OCI-LY3 (cell line): ENCODE measurements at regions not wholly inside any gene's neighbourhood (a gene's known extent, or its start where the extent isn't known, plus 50 kb on each side); places are given as distances from the start of the nearest gene placed in this dataset.

Source experiments
- H2AFZ ChIP-seq: fragments of 200-600, 300-600 bp; shearing (Covaris generic); 2 replicates; pipeline ENCODE4 v1.6.0; 2014; ENCODE audit warnings: antibody characterized with exemption, low read depth, low read length
- H3K27ac ChIP-seq: fragments of 200-600, 300-600 bp; sonication (generic); 2 replicates; pipeline ENCODE4 v1.5.1; 2014; ENCODE audit warnings: mild to moderate bottlenecking, low read length, moderate library complexity, mixed read lengths
- H3K27me3 ChIP-seq: fragments of 200-600, 300-600 bp; sonication (generic); 2 replicates; pipeline ENCODE4 v1.6.1; 2014; ENCODE audit warnings: low read depth, low read length, mixed read lengths
- H3K36me3 ChIP-seq: fragments of 200-600, 300-600 bp; sonication (generic); replicated peaks from 2 replicates; pipeline ENCODE3; 2014; ENCODE audit warnings: low read depth, low read length, mixed read lengths
- H3K4me1 ChIP-seq: fragments of 300-600, 200-600 bp; sonication (generic); 2 replicates; pipeline ENCODE4 v1.6.1; 2014; ENCODE audit warnings: low read length, mixed read lengths
- H3K4me2 ChIP-seq: fragments of 200-600, 300-600 bp; sonication (generic); 2 replicates; pipeline ENCODE4 v1.6.1; 2014; ENCODE audit warnings: low read length, mixed read lengths
- H3K4me3 ChIP-seq: fragments of 300-600, 200-600 bp; sonication (generic); 2 replicates; pipeline ENCODE4 v1.5.1; 2014; ENCODE audit warnings: antibody characterized with exemption, mild to moderate bottlenecking, low read length, moderate library complexity
- H3K79me2 ChIP-seq: fragments of 300-600, 200-600 bp; shearing (Covaris generic); 2 replicates; pipeline ENCODE4 v1.6.1; 2014; ENCODE audit warnings: mild to moderate bottlenecking, low read length, mixed read lengths
- H3K9ac ChIP-seq: fragments of 300-600, 200-600 bp; shearing (Covaris generic); 2 replicates; pipeline ENCODE4 v1.6.0; 2014; ENCODE audit warnings: mild to moderate bottlenecking, low read length, moderate library complexity
- H3K9me3 ChIP-seq: fragments of 200-600, 300-600 bp; shearing (Covaris generic); 2 replicates; pipeline ENCODE4 v1.6.1; 2014; ENCODE audit warnings: low read length, mixed read lengths; ENCODE audit not compliant: insufficient read depth
- H4K20me1 ChIP-seq: fragments of 200-600, 300-600 bp; sonication (generic); 2 replicates; pipeline ENCODE4 v1.6.1; 2016; ENCODE audit warnings: low read length, mixed read lengths; ENCODE audit not compliant: insufficient read depth
- EZH2phosphoT487 ChIP-seq: fragments of 200-600 bp; shearing (Covaris generic); IDR thresholded peaks from 2 replicates; pipeline ENCODE4 v1.6.1; 2018; ENCODE audit warnings: antibody characterized with exemption, mixed run types, low read depth
- TF ChIP-seq, protein P1 (sequence below): fragments of 200-600, 300-600 bp; sonication (generic); IDR thresholded peaks from 2 replicates; pipeline ENCODE4 v1.5.1; 2014; ENCODE audit warnings: antibody characterized with exemption, low read length, low read depth

DNA sequence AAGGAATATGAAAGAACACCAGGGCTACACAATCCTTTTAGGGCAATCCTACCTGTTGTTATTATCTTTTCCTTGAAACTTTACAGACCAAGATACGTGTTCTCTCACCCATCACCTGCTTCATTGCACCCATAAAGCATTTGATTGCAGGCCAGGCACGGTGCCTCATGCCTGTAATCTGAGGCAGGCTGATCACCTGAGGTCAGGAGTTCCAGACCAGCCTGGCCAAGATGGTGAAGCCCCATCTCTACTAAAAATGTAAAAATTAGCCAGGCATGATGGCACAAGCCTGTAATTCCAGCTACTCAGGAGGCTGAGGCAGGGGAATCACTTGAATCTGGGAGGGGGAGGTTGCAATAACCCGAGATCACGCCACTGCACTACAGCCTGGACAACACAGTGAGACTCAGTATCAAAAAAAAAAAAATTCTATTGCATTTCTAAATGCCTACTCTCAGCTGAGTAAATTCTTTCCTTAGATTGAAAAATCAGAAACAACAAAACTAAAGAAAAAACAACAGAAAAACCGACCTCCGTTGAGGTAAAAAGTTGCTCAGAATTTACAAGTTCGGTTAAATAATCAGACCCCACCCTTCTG is 183.7 kb upstream of the TMEM132C start:
- no peaks in the 10 kb centered on the region for H3K79me2 ChIP-seq
- no peak for TF ChIP-seq EZH2phosphoT487
- TF ChIP-seq, protein P1, sequence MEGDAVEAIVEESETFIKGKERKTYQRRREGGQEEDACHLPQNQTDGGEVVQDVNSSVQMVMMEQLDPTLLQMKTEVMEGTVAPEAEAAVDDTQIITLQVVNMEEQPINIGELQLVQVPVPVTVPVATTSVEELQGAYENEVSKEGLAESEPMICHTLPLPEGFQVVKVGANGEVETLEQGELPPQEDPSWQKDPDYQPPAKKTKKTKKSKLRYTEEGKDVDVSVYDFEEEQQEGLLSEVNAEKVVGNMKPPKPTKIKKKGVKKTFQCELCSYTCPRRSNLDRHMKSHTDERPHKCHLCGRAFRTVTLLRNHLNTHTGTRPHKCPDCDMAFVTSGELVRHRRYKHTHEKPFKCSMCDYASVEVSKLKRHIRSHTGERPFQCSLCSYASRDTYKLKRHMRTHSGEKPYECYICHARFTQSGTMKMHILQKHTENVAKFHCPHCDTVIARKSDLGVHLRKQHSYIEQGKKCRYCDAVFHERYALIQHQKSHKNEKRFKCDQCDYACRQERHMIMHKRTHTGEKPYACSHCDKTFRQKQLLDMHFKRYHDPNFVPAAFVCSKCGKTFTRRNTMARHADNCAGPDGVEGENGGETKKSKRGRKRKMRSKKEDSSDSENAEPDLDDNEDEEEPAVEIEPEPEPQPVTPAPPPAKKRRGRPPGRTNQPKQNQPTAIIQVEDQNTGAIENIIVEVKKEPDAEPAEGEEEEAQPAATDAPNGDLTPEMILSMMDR = no peak
- no peak overlapping the region for H3K9ac ChIP-seq
- H3K27ac ChIP-seq = no peak overlapping the region
- H3K36me3 ChIP-seq = no peaks in the 10 kb centered on the region
- H3K9me3 ChIP-seq = no peaks in the 10 kb centered on the region
- H2AFZ ChIP-seq = no peak overlapping the region
- H3K4me1 ChIP-seq = no peaks in the 10 kb centered on the region
- no peak overlapping the region for H3K4me2 ChIP-seq
- no peaks in the 10 kb centered on the region for H4K20me1 ChIP-seq
- H3K4me3 ChIP-seq = no peak overlapping the region
- no peaks in the 10 kb centered on the region for H3K27me3 ChIP-seq

DNA sequence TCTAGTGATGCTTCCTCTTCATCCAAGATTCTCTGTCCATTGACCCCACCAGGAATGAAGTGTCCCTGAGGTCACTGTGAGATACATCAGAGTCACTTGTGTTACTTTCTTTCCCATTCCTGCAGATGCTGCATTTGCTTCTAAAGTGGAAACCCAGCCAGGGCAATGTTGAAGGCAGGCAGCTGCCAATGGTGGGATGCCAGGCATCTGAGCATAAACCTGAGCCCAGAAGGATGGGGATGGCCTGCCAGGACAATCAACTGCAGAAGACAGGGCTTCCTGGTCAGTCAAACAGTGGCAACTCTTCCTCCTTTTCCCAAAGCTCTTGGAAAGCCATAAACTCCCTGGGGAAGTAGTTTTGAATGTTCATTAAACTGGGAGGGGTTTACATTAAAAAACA is 178.0 kb upstream of the TMEM132C start:
- no peak for TF ChIP-seq EZH2phosphoT487
- Histone ChIP-seq H3K36me3 (no peaks in the 10 kb centered on the region), H3K9me3 (no peaks in the 10 kb centered on the region), H4K20me1 (no peaks in the 10 kb centered on the region), H3K4me2 (no peak overlapping the region), H3K27me3 (no peaks in the 10 kb centered on the region), H3K4me1 (no peaks in the 10 kb centered on the region), H3K79me2 (no peaks in the 10 kb centered on the region), H3K9ac (no peak overlapping the region), H3K4me3 (no peak overlapping the region), H2AFZ (no peak overlapping the region), H3K27ac (no peak overlapping the region)

DNA sequence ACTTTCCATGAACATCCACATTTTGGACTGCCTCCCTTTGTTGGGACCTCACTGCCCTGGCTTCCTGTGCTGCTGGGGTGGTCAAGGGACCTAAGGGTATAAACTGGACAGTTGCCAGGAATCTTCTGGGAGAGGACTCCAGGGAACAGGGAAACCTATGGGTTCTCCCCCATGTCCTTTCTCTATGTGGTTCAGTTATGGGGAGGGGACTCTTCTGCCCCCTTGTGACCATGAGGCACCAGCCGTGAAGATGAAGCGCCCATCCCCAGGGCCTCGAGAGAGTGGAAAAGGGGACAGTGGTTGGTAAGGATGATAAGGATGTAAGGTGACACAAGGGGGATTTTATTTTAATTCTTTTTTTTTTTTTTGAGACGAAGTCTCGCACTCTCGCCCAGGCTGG is 177.0 kb upstream of the TMEM132C start:
- Histone ChIP-seq H2AFZ (no peak overlapping the region), H3K79me2 (no peaks in the 10 kb centered on the region), H3K4me3 (no peak overlapping the region), H3K27ac (no peak overlapping the region), H4K20me1 (no peaks in the 10 kb centered on the region), H3K36me3 (no peaks in the 10 kb centered on the region), H3K27me3 (no peaks in the 10 kb centered on the region), H3K9me3 (no peaks in the 10 kb centered on the region), H3K4me2 (no peak overlapping the region), H3K4me1 (no peaks in the 10 kb centered on the region), H3K9ac (no peak overlapping the region)
- TF ChIP-seq, protein P1 = no peak
- TF ChIP-seq EZH2phosphoT487 = no peak

DNA sequence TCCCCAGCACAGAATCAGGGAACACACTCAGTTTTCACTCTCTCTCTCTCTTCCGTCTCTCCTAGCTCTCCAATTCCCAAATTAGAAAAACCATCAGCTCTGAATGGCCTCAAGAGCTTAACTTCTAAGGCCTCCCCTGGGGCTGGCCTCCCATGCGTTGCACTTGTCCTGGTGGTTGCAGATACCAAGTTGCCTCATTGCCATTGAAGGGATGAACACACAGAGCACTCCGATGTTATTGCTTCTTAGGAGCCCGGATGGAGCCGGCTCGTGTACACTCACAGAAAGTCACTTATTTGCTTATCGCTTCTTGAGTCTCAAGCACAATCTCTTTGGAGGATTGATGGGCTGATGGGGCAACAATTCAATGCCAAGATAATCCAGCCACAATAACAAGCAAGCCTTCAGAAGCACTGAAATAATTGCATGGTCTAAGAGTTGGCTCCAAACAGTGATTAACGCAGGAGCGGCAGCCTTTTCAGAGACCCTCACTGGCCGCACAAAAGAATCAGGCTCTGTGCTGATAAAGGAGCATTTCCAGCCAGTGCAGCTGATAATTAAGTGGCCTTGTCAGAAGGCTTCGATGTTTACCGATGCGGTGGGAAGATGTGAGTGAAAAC is 175.8 kb upstream of the TMEM132C start:
- Histone ChIP-seq H3K79me2 (no peaks in the 10 kb centered on the region), H3K9me3 (no peaks in the 10 kb centered on the region), H3K4me2 (no peak overlapping the region), H3K27ac (no peak overlapping the region), H4K20me1 (no peaks in the 10 kb centered on the region), H3K4me1 (no peaks in the 10 kb centered on the region), H3K27me3 (no peaks in the 10 kb centered on the region), H3K4me3 (no peak overlapping the region), H3K36me3 (no peaks in the 10 kb centered on the region), H2AFZ (no peak overlapping the region), H3K9ac (no peak overlapping the region)
- TF ChIP-seq, protein P1 = no peak
- no peak for TF ChIP-seq EZH2phosphoT487
